ENCODE measurements at regions not wholly inside any gene's neighbourhood (a gene's known extent, or its start where the extent isn't known, plus 50 kb on each side); places are given as distances from the start of the nearest gene placed in this dataset.

- TF ChIP-seq POLR2A (IDR thresholded peaks at IDR 0.05) (no peak), CTCF (IDR thresholded peaks at IDR 0.05) (no peak)
- Histone ChIP-seq H3K36me3 (no peaks in the 10 kb centered on the region), H3K4me1 (no peaks in the 10 kb centered on the region), H3K27me3 (no peaks in the 10 kb centered on the region), H3K4me3 (no peak overlapping the region), H3K27ac (no peak overlapping the region), H3K9me3 (no peaks in the 10 kb centered on the region)
- WGBS, 2 donors, result 81 to 82% methylated on average over 9 of the region's 9 CpGs
- intact Hi-C loops (cut with DNase I), result no loop called here
- DNase-seq, result no peak
Observed at GRCh38 chr20:12700701-12701100, 308.1 kb upstream of the SPTLC3 start.

- Histone ChIP-seq H3K36me3 (no peaks in the 10 kb centered on the region), H3K27ac (no peak overlapping the region), H3K4me1 (no peaks in the 10 kb centered on the region), H3K9me3 (no peaks in the 10 kb centered on the region), H3K27me3 (no peaks in the 10 kb centered on the region), H3K4me3 (no peak overlapping the region)
- intact Hi-C loops (cut with DNase I), result no loop called here
- DNase-seq, result no peak
- WGBS, 2 donors, result 50 to 62% methylated on average over 1 of the region's 1 CpG
- TF ChIP-seq POLR2A (IDR thresholded peaks at IDR 0.05), result no peak
- TF ChIP-seq CTCF (IDR thresholded peaks at IDR 0.05), result no peak
Observed at GRCh38 chr20:12702312-12702711, 306.5 kb upstream of the SPTLC3 start.

- Histone ChIP-seq H3K27me3 (no peaks in the 10 kb centered on the region), H3K4me1 (no peaks in the 10 kb centered on the region), H3K4me3 (no peak overlapping the region), H3K36me3 (no peaks in the 10 kb centered on the region), H3K27ac (no peak overlapping the region), H3K9me3 (no peaks in the 10 kb centered on the region)
- TF ChIP-seq POLR2A (IDR thresholded peaks at IDR 0.05) (no peak), CTCF (IDR thresholded peaks at IDR 0.05) (no peak)
- 60 to 65% methylated on average over 2 of the region's 2 CpGs for WGBS, 2 donors
- no peak for DNase-seq
- intact Hi-C loops (cut with DNase I), result no loop called here
Observed at GRCh38 chr20:12715371-12715770, 293.4 kb upstream of the SPTLC3 start.

GRCh38 chr20:12715991-12716680, 292.6 kb upstream of the SPTLC3 start:
- Histone ChIP-seq H3K27me3 (no peaks in the 10 kb centered on the region), H3K4me3 (no peak overlapping the region), H3K4me1 (no peaks in the 10 kb centered on the region), H3K36me3 (no peaks in the 10 kb centered on the region), H3K9me3 (no peaks in the 10 kb centered on the region), H3K27ac (no peak overlapping the region)
- TF ChIP-seq CTCF (IDR thresholded peaks at IDR 0.05), result no peak
- TF ChIP-seq POLR2A (IDR thresholded peaks at IDR 0.05), result no peak
- WGBS, 2 donors, result 81% methylated on average over 3 of the region's 3 CpGs
- intact Hi-C loops (cut with DNase I), result no loop called here
- no peak for DNase-seq

GRCh38 chr20:12717061-12717460, 291.7 kb upstream of the SPTLC3 start:
- DNase-seq, result no peak
- Histone ChIP-seq H3K36me3 (no peaks in the 10 kb centered on the region), H3K4me3 (no peak overlapping the region), H3K4me1 (no peaks in the 10 kb centered on the region), H3K9me3 (no peaks in the 10 kb centered on the region), H3K27ac (no peak overlapping the region), H3K27me3 (no peaks in the 10 kb centered on the region)
- intact Hi-C loops (cut with DNase I), result no loop called here
- 45 to 55% methylated on average over 1 of the region's 1 CpG for WGBS, 2 donors
- TF ChIP-seq CTCF (IDR thresholded peaks at IDR 0.05) (no peak), POLR2A (IDR thresholded peaks at IDR 0.05) (no peak)
